ENCODE measurements at regions not wholly inside any gene's neighbourhood (a gene's known extent, or its start where the extent isn't known, plus 50 kb on each side); places are given as distances from the start of the nearest gene placed in this dataset.

DNA sequence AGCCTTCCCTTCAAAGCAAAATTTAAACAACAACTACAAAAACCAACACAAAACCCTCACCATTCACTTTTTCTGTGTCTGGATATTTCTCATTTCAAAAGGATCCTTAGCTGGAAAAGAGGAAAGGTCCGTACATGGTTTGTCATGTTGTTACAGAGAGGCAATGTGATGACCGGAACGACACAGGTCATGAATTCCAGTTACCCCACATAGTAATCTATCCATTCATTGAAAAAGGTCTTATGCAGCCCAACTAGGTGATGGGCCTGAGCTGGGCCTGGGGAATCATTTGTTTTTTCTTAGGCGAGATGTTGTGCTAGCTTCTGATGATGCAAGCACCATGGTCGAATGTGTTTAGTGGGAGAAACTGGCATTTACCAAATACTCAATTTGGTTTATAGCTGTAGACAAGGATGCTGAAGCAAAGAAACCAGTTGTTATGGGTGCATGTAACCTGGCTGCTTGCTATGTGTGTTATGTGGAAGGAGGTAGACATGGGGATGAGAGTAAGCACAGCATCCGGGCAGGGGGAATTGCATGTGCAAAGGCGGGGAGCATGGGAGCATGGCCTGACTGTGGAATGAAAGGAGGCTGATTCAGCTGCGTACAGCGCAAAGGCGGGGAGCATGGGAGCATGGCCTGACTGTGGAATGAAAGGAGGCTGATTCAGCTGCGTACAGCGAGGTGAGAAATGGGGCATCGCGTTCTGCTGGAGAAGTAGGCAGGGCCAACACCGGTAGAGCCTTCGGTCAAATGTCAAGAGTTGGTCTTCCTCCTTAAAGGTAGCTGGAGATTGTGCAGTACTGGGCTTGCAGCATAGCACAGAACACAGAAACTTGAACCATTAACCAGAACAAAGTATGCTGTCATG is 269.7 kb upstream of the MAF start:
- TF ChIP-seq EP300 (IDR thresholded peaks at IDR 0.05) (no peak), CTCF (IDR thresholded peaks at IDR 0.05) (no peak)
